GM18868 (cell line): ENCODE measurements at regions not wholly inside any gene's neighbourhood (a gene's known extent, or its start where the extent isn't known, plus 50 kb on each side); places are given as distances from the start of the nearest gene placed in this dataset.

Experiments
- ATAC-seq: cut with Tn5 transposase; IDR thresholded peaks from one replicate; pipeline ENCODE4 v1.9.1; 2021; ENCODE audit warnings: mild to moderate bottlenecking, moderate library complexity; ENCODE audit not compliant: unreplicated experiment

- no peak for ATAC-seq
Measured at GRCh38 chr6:140572867-140573266, 1198.4 kb upstream of the CITED2 start.

DNA sequence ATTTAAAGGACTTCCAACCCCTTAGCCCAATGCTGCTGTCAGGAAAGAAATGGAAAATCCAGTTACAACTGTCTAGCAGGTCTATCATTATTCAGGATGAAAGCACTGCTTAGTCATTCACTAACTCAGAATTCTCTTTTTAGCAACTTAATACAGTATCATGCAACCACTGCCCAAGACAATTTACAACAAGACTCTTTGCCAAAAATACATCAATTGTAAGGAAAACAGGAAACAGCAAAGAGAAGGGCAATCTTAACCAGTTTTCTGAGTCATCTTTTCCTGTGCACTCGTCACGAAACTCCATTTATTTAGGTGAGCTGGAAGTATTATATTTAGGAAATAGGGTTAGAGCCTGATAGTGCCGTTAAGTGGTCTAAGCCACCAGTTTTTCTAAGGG is 1197.7 kb upstream of the CITED2 start:
- no peak for ATAC-seq

DNA sequence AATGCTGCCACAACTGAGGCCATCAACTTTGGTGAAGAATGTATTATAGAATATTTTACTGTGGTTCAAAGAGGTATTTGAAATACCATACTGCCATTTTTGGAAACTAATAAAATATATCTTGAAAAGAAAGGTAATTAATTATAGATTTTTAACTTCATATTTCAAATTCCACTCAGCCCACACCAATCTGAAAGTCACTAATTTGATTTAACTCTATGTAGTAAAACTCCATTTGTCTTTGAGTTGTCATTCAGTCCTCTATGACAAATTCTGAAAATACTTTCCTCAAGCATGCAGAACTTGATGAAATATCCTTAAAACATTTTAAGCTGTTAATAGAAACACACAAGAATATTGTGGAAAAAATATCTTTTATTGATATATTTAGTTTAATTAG is 1196.7 kb upstream of the CITED2 start:
- ATAC-seq = no peak

DNA sequence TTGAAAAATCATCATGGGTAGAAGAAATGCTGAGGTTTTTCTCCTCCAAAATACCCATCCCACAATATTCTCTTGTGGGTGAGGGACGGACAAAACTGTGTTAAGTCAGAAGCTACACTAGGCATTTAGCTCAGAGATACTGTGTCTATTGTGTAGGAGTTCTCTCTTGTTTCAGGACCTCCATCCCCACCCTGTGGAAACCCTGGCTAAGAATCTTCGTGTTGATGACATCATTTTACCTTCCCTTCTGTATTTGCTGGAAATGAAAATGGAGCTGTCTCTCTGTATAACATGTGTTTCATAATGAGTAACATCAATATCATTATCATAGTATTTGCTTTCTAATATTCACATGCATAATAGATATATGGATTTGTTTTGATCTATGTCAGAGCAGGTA is 1193.0 kb upstream of the CITED2 start:
- peak; percentile 37 for ATAC-seq

DNA sequence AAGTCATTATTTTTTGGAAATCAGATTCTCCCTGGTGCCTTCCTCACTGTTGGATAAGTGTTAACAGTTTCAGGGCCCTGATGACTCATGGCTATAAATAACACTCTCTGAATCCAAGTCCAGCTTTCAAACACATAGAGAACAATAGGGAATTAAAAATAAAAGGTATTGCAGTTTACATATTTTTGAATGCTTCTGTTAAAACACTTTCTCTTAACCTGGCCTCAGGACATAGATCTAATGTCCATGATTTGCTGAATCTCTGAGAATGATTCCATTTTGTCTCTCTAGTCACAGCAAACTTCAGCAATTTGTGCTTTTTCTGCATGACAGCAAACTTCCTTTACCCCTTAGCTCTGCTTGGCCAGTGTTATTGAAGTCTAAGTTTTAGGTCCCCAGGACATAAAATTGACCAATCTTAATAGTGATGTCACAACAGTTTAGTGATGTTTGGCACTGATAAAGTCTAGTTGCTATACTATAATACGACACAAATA is 1192.4 kb upstream of the CITED2 start:
- no peak for ATAC-seq

GRCh38 chr6:140563728-140564127 is 1189.3 kb upstream of the CITED2 start:
- ATAC-seq = no peak

DNA sequence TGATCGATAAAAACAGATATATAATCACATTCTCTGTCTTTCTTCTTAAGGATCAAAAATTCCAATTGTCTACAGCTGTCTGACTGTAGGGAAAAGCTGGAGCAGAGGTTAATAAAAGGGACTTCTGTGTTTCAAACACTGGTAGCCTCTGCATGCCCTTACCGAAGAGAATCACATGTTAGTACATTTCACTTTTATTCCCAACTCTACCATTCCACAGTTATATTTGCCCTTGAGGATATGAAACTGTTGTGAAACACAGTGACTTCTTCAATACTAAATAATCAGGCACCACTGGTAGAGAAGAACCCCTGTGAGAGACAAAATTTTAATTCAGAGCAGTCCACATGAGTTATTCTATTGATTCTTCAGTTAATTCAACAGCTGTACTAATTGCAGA is 1187.3 kb upstream of the CITED2 start:
- no peak for ATAC-seq

DNA sequence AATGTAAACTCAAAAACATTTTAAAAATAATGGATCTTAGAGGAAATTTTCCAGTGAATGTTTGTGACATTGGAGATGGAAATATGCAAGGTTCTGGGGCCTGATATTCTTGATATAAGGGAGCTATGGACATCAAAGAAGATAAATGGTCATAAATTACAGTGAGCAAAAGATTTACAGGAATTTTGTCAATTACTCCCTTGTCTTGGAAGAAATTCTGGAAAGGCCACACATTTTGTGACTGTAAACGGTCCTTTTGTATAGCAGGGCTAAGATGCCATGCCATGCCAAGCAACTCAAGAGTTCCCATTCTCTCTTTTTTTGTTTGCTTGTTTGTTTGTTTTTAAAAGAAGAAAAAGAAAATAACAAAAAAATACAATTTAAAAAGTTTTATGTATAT is 1186.2 kb upstream of the CITED2 start:
- ATAC-seq = no peak

GRCh38 chr6:140559458-140559857 is 1185.0 kb upstream of the CITED2 start:
- ATAC-seq = no peak

- no peak for ATAC-seq
Measured at GRCh38 chr6:140554421-140554820, 1180.0 kb upstream of the CITED2 start.

DNA sequence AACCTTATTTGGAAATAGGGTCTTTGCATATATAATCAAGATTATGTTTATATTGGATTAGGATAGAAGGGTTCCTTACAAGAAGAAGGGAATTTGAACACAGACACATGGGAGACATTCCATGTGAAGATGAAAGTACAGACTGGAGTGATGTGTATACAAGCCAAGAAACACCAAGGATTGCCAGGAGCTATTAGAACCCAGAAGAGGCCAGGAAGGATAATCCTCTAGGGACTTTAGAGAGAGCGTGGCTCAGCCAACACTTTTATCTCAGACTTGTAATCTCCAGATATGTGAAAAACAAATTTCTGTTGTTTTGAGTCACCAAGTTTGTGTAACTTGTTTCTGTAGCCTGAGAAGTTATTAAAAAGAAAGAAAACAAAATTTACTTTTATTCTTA is 1173.9 kb upstream of the CITED2 start:
- no peak for ATAC-seq

DNA sequence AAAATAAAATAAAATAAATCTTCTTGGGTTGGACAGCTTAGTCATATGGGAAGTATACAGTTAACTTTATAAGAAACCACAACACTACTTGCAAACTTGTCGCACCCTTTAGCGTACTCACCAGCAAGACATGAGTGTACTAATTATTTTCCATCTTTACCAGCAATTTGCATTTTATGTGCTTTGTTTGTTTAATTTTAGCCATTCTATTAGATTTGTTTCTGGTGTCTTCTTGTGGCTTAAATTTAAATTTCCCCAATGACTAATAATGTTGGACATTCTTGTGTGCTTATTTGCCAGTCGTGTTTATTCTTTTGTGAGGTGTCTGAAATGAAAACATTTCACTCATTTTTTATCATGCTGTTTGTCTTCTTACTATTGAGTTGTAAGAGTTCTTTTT is 1172.2 kb upstream of the CITED2 start:
- no peak for ATAC-seq

GRCh38 chr6:140544431-140544830 is 1170.0 kb upstream of the CITED2 start:
- no peak for ATAC-seq

DNA sequence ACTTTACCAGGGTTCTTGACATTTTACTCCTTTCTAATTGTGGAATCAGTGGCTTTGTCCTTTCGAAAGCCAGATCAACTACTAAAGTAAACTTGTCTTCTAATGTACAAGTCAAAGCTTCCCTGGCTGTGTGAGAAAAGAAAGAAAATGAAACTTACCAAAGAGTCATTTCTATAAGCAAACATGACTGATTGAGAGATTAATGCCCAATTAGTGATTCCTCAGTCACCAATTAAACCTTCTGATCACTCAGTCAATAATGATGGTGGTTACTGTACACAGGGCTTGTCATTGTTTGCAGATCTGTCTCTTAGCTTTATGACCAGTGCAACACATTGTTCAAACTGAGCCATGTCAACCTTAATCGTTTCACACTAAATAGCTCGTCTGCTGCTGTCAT is 1168.4 kb upstream of the CITED2 start:
- ATAC-seq = peak; percentile 76

GRCh38 chr6:140541288-140541687 is 1166.8 kb upstream of the CITED2 start:
- no peak for ATAC-seq

- peak; percentile 39 for ATAC-seq
Measured at GRCh38 chr6:140540743-140541142, 1166.3 kb upstream of the CITED2 start.

GRCh38 chr6:140538926-140539325 is 1164.5 kb upstream of the CITED2 start:
- no peak for ATAC-seq

- ATAC-seq = no peak
Measured at GRCh38 chr6:140537834-140538705, 1163.6 kb upstream of the CITED2 start.

GRCh38 chr6:140537211-140537610 is 1162.8 kb upstream of the CITED2 start:
- no peak for ATAC-seq

DNA sequence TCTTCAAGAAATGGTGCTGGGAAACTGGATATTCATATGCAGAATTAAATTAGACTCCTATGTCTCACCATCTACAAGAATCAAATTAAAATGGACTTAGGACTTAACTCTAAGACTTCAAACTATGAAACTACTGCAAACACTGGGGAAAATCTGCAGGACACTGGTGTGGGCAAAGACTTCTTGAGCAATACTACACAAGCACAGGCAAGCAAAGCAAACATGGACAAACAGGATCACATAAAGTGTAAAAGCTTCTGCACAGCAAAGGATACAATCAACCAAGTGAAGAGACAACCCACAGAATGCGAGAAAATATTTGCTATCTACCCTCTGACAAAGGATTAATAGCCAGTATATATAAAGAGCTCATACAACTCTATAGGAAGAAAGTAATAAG is 1161.1 kb upstream of the CITED2 start:
- ATAC-seq = no peak

DNA sequence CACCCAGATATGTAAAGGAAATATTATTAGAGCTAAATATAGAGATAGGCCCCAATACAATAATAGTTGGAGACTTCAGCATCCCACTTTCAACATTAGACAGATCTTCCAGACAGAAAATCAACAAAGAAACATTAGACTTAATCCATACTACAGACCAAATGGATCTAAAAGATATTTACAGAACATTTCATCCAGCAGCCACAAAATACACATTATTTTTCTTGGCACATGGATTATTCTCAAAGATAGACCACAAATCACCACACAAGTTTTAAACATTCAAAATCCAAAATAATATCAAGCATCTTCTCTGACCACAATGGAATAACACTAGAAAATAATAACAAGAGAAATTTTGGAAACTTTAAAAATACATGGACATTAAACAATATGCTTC is 1159.1 kb upstream of the CITED2 start:
- ATAC-seq = no peak

DNA sequence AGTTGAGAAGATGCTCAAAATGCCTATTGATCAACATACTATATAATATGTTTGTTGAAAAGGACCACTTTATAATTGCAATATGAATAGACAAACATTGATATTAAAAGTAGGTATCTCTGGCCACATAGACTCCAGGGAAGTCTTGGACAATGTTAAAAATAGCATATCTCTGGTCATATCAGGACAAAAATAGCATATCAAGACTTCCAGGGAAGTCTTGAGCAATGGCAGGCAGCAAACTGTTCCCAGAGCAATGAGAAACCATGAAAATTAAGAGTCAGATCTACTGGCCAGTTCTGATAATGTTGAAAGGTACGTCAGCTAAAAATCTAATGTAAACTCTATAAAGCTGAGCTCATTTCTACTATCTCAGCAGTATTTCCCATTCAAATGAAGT is 1130.3 kb upstream of the CITED2 start:
- no peak for ATAC-seq

DNA sequence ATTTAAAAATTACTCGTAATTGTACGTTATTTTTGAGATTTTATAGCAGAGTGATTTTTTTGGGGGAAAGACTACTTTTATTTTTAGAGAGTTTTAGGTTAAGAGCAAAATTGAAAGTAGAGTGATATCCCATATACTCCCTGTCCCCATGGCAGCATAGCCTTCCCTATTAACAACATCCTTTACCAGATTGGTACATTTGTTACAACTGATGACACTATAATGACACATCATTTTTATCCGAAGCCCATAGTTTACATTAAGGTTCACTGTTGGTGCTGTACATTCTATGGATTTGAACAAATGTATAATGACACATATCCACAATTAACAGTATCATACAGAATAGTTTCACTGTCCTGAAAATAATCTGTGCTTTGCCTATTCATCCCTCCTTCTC is 1126.4 kb upstream of the CITED2 start:
- ATAC-seq = no peak
